Prostate gland (tissue), 2 donors: ENCODE measurements at regions not wholly inside any gene's neighbourhood (a gene's known extent, or its start where the extent isn't known, plus 50 kb on each side); places are given as distances from the start of the nearest gene placed in this dataset.

ENCODE experiments used
- DNase-seq: peaks from one replicate; pipeline ENCODE4 v3.0.0-alpha.2; 2019; ENCODE audit warnings: low spot score
- H3K27ac ChIP-seq, 2 donors: fragments of 200-600 bp; sonication (generic); 2 replicates each; pipeline ENCODE4 v1.5.1; 2017 to 2019
- H3K27me3 ChIP-seq: fragments of 200-600 bp; sonication (generic); replicated peaks from 2 replicates; pipeline ENCODE4 v1.5.1; 2019; ENCODE audit not compliant: insufficient read depth
- H3K36me3 ChIP-seq, 2 donors: fragments of 200-600 bp; sonication (generic); 1 replicate in 1 of 2; 2 replicates in 1 of 2; pipeline versions ENCODE4 v1.5.1 to v1.8.1; 2017 to 2019
- H3K4me1 ChIP-seq: fragments of 200-600 bp; sonication (generic); replicated peaks from 2 replicates; pipeline ENCODE4 v1.5.1; 2019
- H3K4me3 ChIP-seq, 2 donors: fragments of 200-600 bp; sonication (generic); 2 replicates each; pipeline ENCODE4 v1.5.1; 2017 to 2019
- H3K9me3 ChIP-seq: fragments of 200-600 bp; sonication (generic); 2 replicates; pipeline ENCODE4 v1.5.1; 2017
- CTCF ChIP-seq, 4 experiments: fragments of 200-600 bp in 2 of 4; fragments of 450-650 bp in 2 of 4; sonication (generic) in 2 of 4; IDR thresholded peaks; 1 replicate in 3 of 4; 2 replicates in 1 of 4; pipeline ENCODE4 v1.5.1; 2016 to 2019; ENCODE audit warnings: antibody characterized with exemption in 4 of 4, mild to moderate bottlenecking in 2 of 4, moderate library complexity in 2 of 4
- POLR2A ChIP-seq: fragments of 450-650 bp; IDR thresholded peaks from one replicate; pipeline ENCODE4 v1.6.1; 2016; ENCODE audit warnings: antibody characterized with exemption, mild to moderate bottlenecking
- POLR2AphosphoS5 ChIP-seq: sonication (generic); formaldehyde crosslinking; IDR thresholded peaks from one replicate; pipeline ENCODE4 v1.6.1; 2017; ENCODE audit warnings: antibody characterized with exemption
- WGBS: methylation state at CpG from one replicate; pipeline ENCODE4 v1.1.5; 2018; 5-methylcytosine and 5-hydroxymethylcytosine counted together
- intact Hi-C: fragments of 100-400 bp; cut with DNase I; formaldehyde crosslinking; loops from one replicate; pipeline ENCODE4 v1.14.2; 2022

GRCh38 chr10:128560406-128560805 lies 434.2 kb upstream of the MKI67 start:
- H3K27ac ChIP-seq, result no peak overlapping the region
- DNase-seq, result no peak
- no peak overlapping the region for H3K4me3 ChIP-seq
- no peaks in the 10 kb centered on the region for H3K9me3 ChIP-seq
- no peaks in the 10 kb centered on the region for H3K4me1 ChIP-seq
- TF ChIP-seq CTCF (IDR thresholded peaks at IDR 0.05) (no peak), POLR2A (no peak), POLR2AphosphoS5 (no peak)
- no peaks in the 10 kb centered on the region for H3K27me3 ChIP-seq
- no peaks in the 10 kb centered on the region for H3K36me3 ChIP-seq
- intact Hi-C loops, result no loop called here
- WGBS, result 34% methylated on average over 1 of the region's 1 CpG

GRCh38 chr10:128560993-128561392 lies 434.8 kb upstream of the MKI67 start:
- 93% methylated on average over 3 of the region's 3 CpGs for WGBS
- Histone ChIP-seq H3K27me3 (no peaks in the 10 kb centered on the region), H3K4me1 (no peaks in the 10 kb centered on the region), H3K36me3 (no peaks in the 10 kb centered on the region), H3K4me3 (no peak overlapping the region), H3K27ac (no peak overlapping the region), H3K9me3 (no peaks in the 10 kb centered on the region)
- DNase-seq, result no peak
- TF ChIP-seq POLR2A, result no peak
- no peak for TF ChIP-seq CTCF (IDR thresholded peaks at IDR 0.05)
- no peak for TF ChIP-seq POLR2AphosphoS5
- intact Hi-C loops, result no loop called here

DNA sequence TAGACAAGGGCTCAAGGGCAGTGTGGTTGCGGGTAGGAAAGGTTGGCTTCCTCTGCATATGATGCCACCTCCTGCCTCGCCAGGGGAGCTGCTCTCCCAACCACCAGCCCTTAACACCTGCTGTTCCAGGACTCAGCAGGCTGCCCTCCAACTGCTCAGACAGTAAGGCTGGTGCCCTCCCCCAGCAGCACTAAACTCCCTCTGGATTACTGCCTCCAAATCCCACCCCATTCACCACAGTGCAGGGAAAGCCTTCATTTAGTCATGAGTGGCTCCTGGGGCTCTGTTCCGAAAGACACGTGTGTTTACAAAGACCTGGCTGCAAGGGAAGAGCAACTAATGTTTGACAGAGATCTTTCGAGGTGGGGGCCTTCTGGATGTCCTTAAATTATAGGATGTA lies 437.2 kb upstream of the MKI67 start:
- peaks cover 3% of the 10 kb centered on the region for H3K4me1 ChIP-seq
- 87% methylated on average over 5 of the region's 5 CpGs for WGBS
- H3K27ac ChIP-seq, result no peak overlapping the region
- H3K36me3 ChIP-seq, result no peaks in the 10 kb centered on the region
- intact Hi-C loops, result no loop called here
- H3K9me3 ChIP-seq, result no peaks in the 10 kb centered on the region
- H3K27me3 ChIP-seq, result no peaks in the 10 kb centered on the region
- no peak for DNase-seq
- H3K4me3 ChIP-seq, result no peak overlapping the region
- TF ChIP-seq CTCF (IDR thresholded peaks at IDR 0.05) (no peak), POLR2A (no peak), POLR2AphosphoS5 (no peak)

- Histone ChIP-seq H3K27me3 (no peaks in the 10 kb centered on the region), H3K27ac (no peak overlapping the region), H3K36me3 (no peaks in the 10 kb centered on the region), H3K4me3 (no peak overlapping the region), H3K9me3 (no peaks in the 10 kb centered on the region), H3K4me1 (peaks cover 3% of the 10 kb centered on the region)
- intact Hi-C loops, result no loop called here
- no peak for TF ChIP-seq POLR2AphosphoS5
- no peak for TF ChIP-seq POLR2A
- no peak for TF ChIP-seq CTCF (IDR thresholded peaks at IDR 0.05)
- 97% methylated on average over 6 of the region's 6 CpGs for WGBS
- DNase-seq, result no peak
Observed at GRCh38 chr10:128563904-128564303, 437.7 kb upstream of the MKI67 start.

DNA sequence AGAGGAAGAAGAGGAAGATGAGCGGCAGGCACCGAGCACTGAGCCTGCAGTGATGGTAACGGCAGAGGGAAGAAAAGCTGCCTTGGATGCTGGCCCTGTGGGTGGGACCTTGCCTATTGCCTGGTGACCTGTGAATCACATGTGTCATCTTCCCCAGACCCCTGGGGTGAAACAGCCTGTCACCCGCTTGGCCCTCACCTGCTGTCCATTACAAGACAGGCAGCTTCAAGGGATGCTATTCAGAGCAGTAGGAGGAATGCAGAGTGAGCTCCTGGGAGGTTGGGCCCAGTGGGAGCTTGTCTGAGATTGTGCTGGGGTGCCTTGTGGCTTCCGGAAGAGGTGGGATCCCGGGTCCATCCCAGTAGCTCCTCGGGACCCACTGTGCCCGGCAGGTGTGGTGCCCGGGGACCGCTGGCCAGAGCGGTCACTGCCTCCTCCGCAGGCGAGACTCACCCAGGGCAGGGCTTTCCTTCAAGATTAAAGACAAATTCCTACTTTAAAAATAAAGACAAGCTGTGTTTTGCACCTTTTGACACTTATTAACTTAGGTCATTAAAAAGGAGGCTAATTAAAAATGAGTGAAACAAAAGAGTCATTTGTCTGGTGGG lies 440.2 kb upstream of the MKI67 start:
- Histone ChIP-seq H3K9me3 (no peaks in the 10 kb centered on the region), H3K27me3 (no peaks in the 10 kb centered on the region), H3K36me3 (no peaks in the 10 kb centered on the region), H3K4me3 (no peak overlapping the region), H3K27ac (no peak overlapping the region), H3K4me1 (peaks cover 3% of the 10 kb centered on the region)
- no peak for TF ChIP-seq POLR2AphosphoS5
- no peak for TF ChIP-seq CTCF (IDR thresholded peaks at IDR 0.05)
- TF ChIP-seq POLR2A, result no peak
- 89% methylated on average over 13 of the region's 13 CpGs for WGBS
- no peak for DNase-seq
- intact Hi-C loops, result no loop called here
